HCT116 (cell line): ENCODE measurements at regions not wholly inside any gene's neighbourhood (a gene's known extent, or its start where the extent isn't known, plus 50 kb on each side); places are given as distances from the start of the nearest gene placed in this dataset.

Experiments used
- ATAC-seq: fragments of 200-7000 bp; cut with Tn5 transposase; 2 replicates; pipeline ENCODE4 v1.9.1; 2020; ENCODE audit warnings: mild to moderate bottlenecking, moderate library complexity
- BruUV-seq: library from RNA; stranded (reverse); fragments of 400-500 nt; replicated peaks from 2 replicates; lab custom pipeline; 2021; lab: Mats Ljungman, UMichigan
- CTCF ChIA-PET: fragments of 300-600 bp; sonication (Branson Sonifier 250); formaldehyde crosslinking; loops from one replicate; lab custom pipeline; 2021; ENCODE audit warnings: antibody characterized with exemption; lab: Charles Lee
- POLR2A ChIA-PET: fragments of 300-600, 350-600 bp; sonication (Branson Sonifier 250); formaldehyde crosslinking; loops from one replicate; lab custom pipeline; 2021; ENCODE audit warnings: antibody characterized with exemption; lab: Charles Lee
- RAD21 ChIA-PET, 2 experiments: fragments of 300-600 bp; sonication (Branson Sonifier 250); formaldehyde crosslinking; loops; one replicate each; lab custom pipeline; 2023; ENCODE audit warnings: low total read pairs in 2 of 2; ENCODE audit not compliant: uncharacterized antibody in 2 of 2, unreplicated experiment in 2 of 2, low non-redundant PET in 1 of 2; lab: Charles Lee
- DNase-seq: peaks from one replicate; pipeline ENCODE4 v3.0.0-alpha.2; 2010; ENCODE audit warnings: low read depth, low spot score
- H2AFZ ChIP-seq: fragments of 200-600 bp; shearing (Covaris generic), sonication (generic); 2 replicates; pipeline ENCODE4 v1.6.1; 2017; ENCODE audit warnings: low read depth, mixed run types, mixed read lengths, antibody characterized with exemption, low read length; ENCODE audit not compliant: poor library complexity, severe bottlenecking
- H3K27ac ChIP-seq: 2 replicates; pipeline ENCODE4 v1.5.1; 2012; ENCODE audit warnings: low read depth, low read length
- H3K27me3 ChIP-seq: fragments of 200-600 bp; sonication (generic); 2 replicates; pipeline ENCODE4 v1.6.1; 2016; ENCODE audit warnings: mixed run types, low read length, mixed read lengths; ENCODE audit not compliant: insufficient read depth
- H3K36me3 ChIP-seq, 2 experiments: fragments of 200-500 bp in 1 of 2; fragments of 200-600 bp in 1 of 2; sonication (Bioruptor generic) in 1 of 2; sonication (generic) in 1 of 2; 2 replicates each; pipeline versions ENCODE4 v1.5.1 to v1.6.1; 2014 to 2016; ENCODE audit warnings: low read length in 2 of 2, inconsistent platforms in 1 of 2, mixed read lengths in 1 of 2, mixed run types in 1 of 2; ENCODE audit not compliant: insufficient read depth in 2 of 2, control insufficient read depth in 1 of 2
- H3K4me1 ChIP-seq, 2 experiments: fragments of 200-600 bp in 1 of 2; sonication (generic) in 1 of 2; 2 replicates each; pipeline versions ENCODE4 v1.5.1 to v1.6.1; 2012 to 2017; ENCODE audit warnings: low read length in 2 of 2, inconsistent platforms in 1 of 2, mild to moderate bottlenecking in 1 of 2, mixed read lengths in 1 of 2, mixed run types in 1 of 2, moderate library complexity in 1 of 2; ENCODE audit not compliant: insufficient read depth in 2 of 2, control insufficient read depth in 1 of 2
- H3K4me2 ChIP-seq: fragments of 200-600 bp; sonication (generic); 2 replicates; pipeline ENCODE4 v1.6.1; 2017; ENCODE audit warnings: mixed run types, low read length, mixed read lengths
- H3K4me3 ChIP-seq, 2 experiments: fragments of 200-600 bp in 1 of 2; sonication (generic) in 1 of 2; replicated peaks in 1 of 2; 2 replicates each; pipeline ENCODE4 v1.5.1; 2011 to 2016; ENCODE audit warnings: low read length in 2 of 2, control low read depth in 1 of 2, low read depth in 1 of 2, mild to moderate bottlenecking in 1 of 2, mixed read lengths in 1 of 2, mixed run types in 1 of 2
- H3K79me2 ChIP-seq: fragments of 200-600 bp; sonication (generic); 2 replicates; pipeline ENCODE4 v1.6.1; 2017; ENCODE audit warnings: mild to moderate bottlenecking, mixed run types, low read length, moderate library complexity, mixed read lengths; ENCODE audit not compliant: insufficient read depth
- H3K9ac ChIP-seq: fragments of 200-600 bp; sonication (generic); 2 replicates; pipeline ENCODE4 v1.6.1; 2016; ENCODE audit warnings: low read length, mixed read lengths
- H3K9me2 ChIP-seq: fragments of 200-600 bp; sonication (generic), shearing (Covaris generic); 2 replicates; pipeline ENCODE4 v1.6.1; 2017; ENCODE audit warnings: mixed run types, mild to moderate bottlenecking, moderate library complexity; ENCODE audit not compliant: insufficient read depth
- H3K9me3 ChIP-seq, 2 experiments: fragments of 200-500 bp in 1 of 2; fragments of 200-600 bp in 1 of 2; sonication (Bioruptor generic) in 1 of 2; sonication (generic) in 1 of 2; 2 replicates each; pipeline ENCODE4 v1.6.1; 2014 to 2017; ENCODE audit warnings: low read length in 2 of 2, mixed read lengths in 2 of 2, inconsistent platforms in 1 of 2, low read depth in 1 of 2, mild to moderate bottlenecking in 1 of 2, mixed run types in 1 of 2, moderate library complexity in 1 of 2; ENCODE audit not compliant: control insufficient read depth in 1 of 2, insufficient read depth in 1 of 2
- H4K20me1 ChIP-seq: fragments of 200-600 bp; sonication (generic), shearing (Covaris generic); 2 replicates; pipeline ENCODE4 v1.6.1; 2017; ENCODE audit warnings: mixed run types, mild to moderate bottlenecking, moderate library complexity; ENCODE audit not compliant: insufficient read depth
- CBX3 ChIP-seq: IDR thresholded peaks from 2 replicates; pipeline ENCODE4 v1.6.1; 2012; ENCODE audit warnings: low read depth
- CEBPB ChIP-seq: IDR thresholded peaks from 2 replicates; pipeline ENCODE4 v1.6.1; 2012; ENCODE audit warnings: low read depth
- CTCF ChIP-seq, 3 experiments: fragments of 200-600 bp in 1 of 3; sonication (generic) in 1 of 3; IDR thresholded peaks in 2 of 3; conservative IDR thresholded peaks in 1 of 3; 2 replicates each; pipeline ENCODE4 v1.5.1; 2012 to 2017; ENCODE audit warnings: low read depth in 2 of 3, low read length in 2 of 3, antibody characterized with exemption in 1 of 3, borderline replicate concordance in 1 of 3, control low read depth in 1 of 3, mild to moderate bottlenecking in 1 of 3, mixed read lengths in 1 of 3, mixed run types in 1 of 3, moderate library complexity in 1 of 3; ENCODE audit not compliant: insufficient read depth in 1 of 3
- FOSL1 ChIP-seq: IDR thresholded peaks from 2 replicates; pipeline ENCODE4 v1.6.1; 2012; ENCODE audit warnings: low read depth
- JUND ChIP-seq: IDR thresholded peaks from 2 replicates; pipeline ENCODE4 v1.6.1; 2012
- MAX ChIP-seq: IDR thresholded peaks from 2 replicates; pipeline ENCODE4 v1.6.1; 2012
- POLR2A ChIP-seq: IDR thresholded peaks from 2 replicates; pipeline ENCODE4 v1.7.0; 2011; ENCODE audit warnings: borderline replicate concordance; ENCODE audit not compliant: insufficient read depth, insufficient read length; ENCODE audit errors: extremely low read depth
- POLR2AphosphoS5 ChIP-seq: IDR thresholded peaks from 2 replicates; pipeline ENCODE4 v1.6.1; 2011; ENCODE audit warnings: mild to moderate bottlenecking, low read depth, low read length, moderate library complexity
- RAD21 ChIP-seq: IDR thresholded peaks from 2 replicates; pipeline ENCODE4 v1.6.1; 2012; ENCODE audit warnings: low read depth, mild to moderate bottlenecking
- SIN3A ChIP-seq: IDR thresholded peaks from 2 replicates; pipeline ENCODE4 v1.6.1; 2012; ENCODE audit warnings: low read depth
- TCF7L2 ChIP-seq: IDR thresholded peaks from 2 replicates; pipeline ENCODE4 v1.7.0; 2011; ENCODE audit warnings: borderline replicate concordance, inconsistent platforms; ENCODE audit not compliant: insufficient read depth, insufficient read length; ENCODE audit errors: extremely low read depth
- YY1 ChIP-seq: IDR thresholded peaks from 2 replicates; pipeline ENCODE4 v1.6.1; 2011; ENCODE audit warnings: low read length, low read depth, moderate library complexity, mild to moderate bottlenecking; ENCODE audit not compliant: insufficient replicate concordance; ENCODE audit errors: extremely low read depth
- ZFX ChIP-seq: fragments of 450-650 bp; IDR thresholded peaks from 2 replicates; pipeline ENCODE4 v1.6.1; 2017
- ZNF274 ChIP-seq: fragments of 200-500 bp; sonication (Bioruptor generic); IDR thresholded peaks from 2 replicates; pipeline ENCODE4 v1.6.1; 2014; ENCODE audit warnings: mild to moderate bottlenecking, low read depth, low read length, inconsistent platforms
- intact Hi-C: fragments of 100-400 bp; cut with micrococcal nuclease; formaldehyde crosslinking; loops from 2 replicates; pipeline ENCODE4 v1.10.0; 2022
- TF ChIP-seq, protein P1 (sequence below): IDR thresholded peaks from 2 replicates; pipeline ENCODE4 v1.6.1; 2012
- TF ChIP-seq, protein P2 (sequence below): IDR thresholded peaks from 2 replicates; pipeline ENCODE4 v1.6.1; 2012; ENCODE audit warnings: low read depth

DNA sequence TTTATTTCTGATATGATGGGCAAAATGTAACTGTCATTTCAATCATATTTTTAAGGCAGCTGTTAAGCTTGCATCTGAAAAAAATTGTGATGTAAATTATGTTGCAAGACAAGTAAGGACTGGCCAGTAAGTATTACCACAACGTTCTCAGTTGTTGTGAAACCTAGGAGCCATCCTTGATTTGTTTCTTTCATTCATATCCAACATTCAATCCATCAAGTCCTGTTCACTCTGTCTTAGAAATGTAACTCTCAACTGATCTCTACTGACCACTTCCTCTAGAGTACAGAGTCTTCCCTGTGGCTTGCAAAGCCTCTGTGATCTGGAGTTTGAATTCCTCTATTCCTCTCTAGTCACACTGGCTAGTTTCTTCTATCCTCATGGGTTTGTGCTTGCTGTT, 161.4 kb upstream of the MAD2L1 start:
- H4K20me1 ChIP-seq = no peaks in the 10 kb centered on the region
- no peak overlapping the region for H3K27ac ChIP-seq
- H2AFZ ChIP-seq = no peak overlapping the region
- no peaks in the 10 kb centered on the region for H3K9me2 ChIP-seq
- H3K27me3 ChIP-seq = no peaks in the 10 kb centered on the region
- CTCF ChIA-PET = no interaction called here
- intact Hi-C loops = no loop called here
- no peaks in the 10 kb centered on the region for H3K4me1 ChIP-seq
- RAD21 ChIA-PET = no interaction called here
- no peak for DNase-seq
- no peaks in the 10 kb centered on the region for H3K9me3 ChIP-seq
- ATAC-seq = no peak
- no peak overlapping the region for H3K9ac ChIP-seq
- POLR2A ChIA-PET = no interaction called here
- H3K4me3 ChIP-seq = no peak overlapping the region
- TF ChIP-seq POLR2A = no peak
- TF ChIP-seq FOSL1 = no peak
- TF ChIP-seq CBX3 = no peak
- no peak for TF ChIP-seq CTCF (IDR thresholded peaks at IDR 0.05 in 2 of 3, conservative IDR thresholded peaks at IDR 0.05 in 1 of 3; ENCODE audit: borderline replicate concordance in 1 of 3, insufficient read depth in 1 of 3, low read depth in 2 of 3, low read length in 2 of 3)
- no peak for TF ChIP-seq YY1
- no peak for TF ChIP-seq CEBPB
- no peak for TF ChIP-seq MAX
- TF ChIP-seq ZFX = no peak
- TF ChIP-seq POLR2AphosphoS5 = no peak
- TF ChIP-seq SIN3A = no peak
- TF ChIP-seq JUND = no peak
- TF ChIP-seq, protein P1, sequence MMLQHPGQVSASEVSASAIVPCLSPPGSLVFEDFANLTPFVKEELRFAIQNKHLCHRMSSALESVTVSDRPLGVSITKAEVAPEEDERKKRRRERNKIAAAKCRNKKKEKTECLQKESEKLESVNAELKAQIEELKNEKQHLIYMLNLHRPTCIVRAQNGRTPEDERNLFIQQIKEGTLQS = no peak
- no peak for TF ChIP-seq TCF7L2
- TF ChIP-seq, protein P2, sequence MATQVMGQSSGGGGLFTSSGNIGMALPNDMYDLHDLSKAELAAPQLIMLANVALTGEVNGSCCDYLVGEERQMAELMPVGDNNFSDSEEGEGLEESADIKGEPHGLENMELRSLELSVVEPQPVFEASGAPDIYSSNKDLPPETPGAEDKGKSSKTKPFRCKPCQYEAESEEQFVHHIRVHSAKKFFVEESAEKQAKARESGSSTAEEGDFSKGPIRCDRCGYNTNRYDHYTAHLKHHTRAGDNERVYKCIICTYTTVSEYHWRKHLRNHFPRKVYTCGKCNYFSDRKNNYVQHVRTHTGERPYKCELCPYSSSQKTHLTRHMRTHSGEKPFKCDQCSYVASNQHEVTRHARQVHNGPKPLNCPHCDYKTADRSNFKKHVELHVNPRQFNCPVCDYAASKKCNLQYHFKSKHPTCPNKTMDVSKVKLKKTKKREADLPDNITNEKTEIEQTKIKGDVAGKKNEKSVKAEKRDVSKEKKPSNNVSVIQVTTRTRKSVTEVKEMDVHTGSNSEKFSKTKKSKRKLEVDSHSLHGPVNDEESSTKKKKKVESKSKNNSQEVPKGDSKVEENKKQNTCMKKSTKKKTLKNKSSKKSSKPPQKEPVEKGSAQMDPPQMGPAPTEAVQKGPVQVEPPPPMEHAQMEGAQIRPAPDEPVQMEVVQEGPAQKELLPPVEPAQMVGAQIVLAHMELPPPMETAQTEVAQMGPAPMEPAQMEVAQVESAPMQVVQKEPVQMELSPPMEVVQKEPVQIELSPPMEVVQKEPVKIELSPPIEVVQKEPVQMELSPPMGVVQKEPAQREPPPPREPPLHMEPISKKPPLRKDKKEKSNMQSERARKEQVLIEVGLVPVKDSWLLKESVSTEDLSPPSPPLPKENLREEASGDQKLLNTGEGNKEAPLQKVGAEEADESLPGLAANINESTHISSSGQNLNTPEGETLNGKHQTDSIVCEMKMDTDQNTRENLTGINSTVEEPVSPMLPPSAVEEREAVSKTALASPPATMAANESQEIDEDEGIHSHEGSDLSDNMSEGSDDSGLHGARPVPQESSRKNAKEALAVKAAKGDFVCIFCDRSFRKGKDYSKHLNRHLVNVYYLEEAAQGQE = no peak
- no peak for TF ChIP-seq ZNF274
- TF ChIP-seq RAD21 = no peak
- H3K36me3 ChIP-seq = no peaks in the 10 kb centered on the region
- no peaks in the 10 kb centered on the region for H3K79me2 ChIP-seq
- no peak overlapping the region for H3K4me2 ChIP-seq
- BruUV-seq = no TSS peak
